WTC11 (cell line): ENCODE measurements at regions not wholly inside any gene's neighbourhood (a gene's known extent, or its start where the extent isn't known, plus 50 kb on each side); places are given as distances from the start of the nearest gene placed in this dataset.

Experiments used
- CREB1 ChIP-seq: sonication (generic); formaldehyde crosslinking; IDR thresholded peaks from 2 replicates; pipeline ENCODE4 v1.8.0; 2023; ENCODE audit warnings: mild to moderate bottlenecking, missing genetic modification reagents
- CTCF ChIP-seq: fragments of 200-600 bp; IDR thresholded peaks from 2 replicates; pipeline ENCODE4 v1.8.0; 2022; ENCODE audit warnings: antibody characterized with exemption
- FOXK1 ChIP-seq: sonication (generic); formaldehyde crosslinking; IDR thresholded peaks from 2 replicates; pipeline ENCODE4 v1.8.0; 2022; ENCODE audit warnings: mild to moderate bottlenecking, moderate library complexity, missing genetic modification reagents
- JUN ChIP-seq: sonication (generic); formaldehyde crosslinking; IDR thresholded peaks from 2 replicates; pipeline ENCODE4 v1.8.0; 2023; ENCODE audit warnings: mild to moderate bottlenecking, missing genetic modification reagents
- MAX ChIP-seq: sonication (generic); formaldehyde crosslinking; IDR thresholded peaks from 2 replicates; pipeline ENCODE4 v1.8.0; 2022; ENCODE audit warnings: mild to moderate bottlenecking, missing genetic modification reagents
- MLX ChIP-seq: sonication (generic); formaldehyde crosslinking; IDR thresholded peaks from 2 replicates; pipeline ENCODE4 v1.8.1; 2023; ENCODE audit warnings: mild to moderate bottlenecking, missing genetic modification reagents, moderate library complexity
- NR2C2 ChIP-seq: sonication (generic); formaldehyde crosslinking; IDR thresholded peaks from 2 replicates; pipeline ENCODE4 v1.8.0; 2022; ENCODE audit warnings: mild to moderate bottlenecking, missing genetic modification reagents
- STAT6 ChIP-seq: sonication (generic); formaldehyde crosslinking; conservative IDR thresholded peaks from 2 replicates; pipeline ENCODE4 v1.8.1; 2023; ENCODE audit warnings: mild to moderate bottlenecking, low read depth, missing genetic modification reagents, moderate library complexity
- USF1 ChIP-seq: sonication (generic); formaldehyde crosslinking; IDR thresholded peaks from 2 replicates; pipeline ENCODE4 v1.8.0; 2022; ENCODE audit warnings: mild to moderate bottlenecking, missing genetic modification reagents

GRCh38 chr4:20576861-20577260, 123.4 kb upstream of the PACRGL start:
- TF ChIP-seq NR2C2 (CRISPR knock-in tag) (no peak), MLX (CRISPR knock-in tag) (no peak), CTCF (no peak), JUN (CRISPR knock-in tag) (no peak), USF1 (CRISPR knock-in tag) (no peak), MAX (CRISPR knock-in tag) (no peak), FOXK1 (CRISPR knock-in tag) (no peak), CREB1 (CRISPR knock-in tag) (no peak), STAT6 (CRISPR knock-in tag) (no peak)
